ENCODE measurements at regions not wholly inside any gene's neighbourhood (a gene's known extent, or its start where the extent isn't known, plus 50 kb on each side); places are given as distances from the start of the nearest gene placed in this dataset.

DNA sequence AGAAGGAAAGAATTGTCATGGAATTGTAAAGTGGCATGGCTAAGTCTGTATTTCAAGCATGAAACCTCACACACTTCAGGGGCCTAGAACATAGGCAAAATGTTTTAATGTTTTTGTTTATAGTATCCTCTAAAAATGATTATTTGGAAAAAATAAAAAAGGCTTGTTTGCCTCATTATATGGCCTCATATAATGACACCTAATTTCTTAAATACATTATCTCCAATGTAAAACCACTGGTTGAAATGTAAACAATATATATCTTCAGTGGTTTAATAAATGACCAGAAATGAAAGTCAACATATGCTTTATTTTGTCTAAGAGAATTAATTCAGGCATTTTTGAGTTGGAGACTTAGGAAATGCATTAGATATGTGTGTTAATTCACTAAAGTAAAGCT is 1736.6 kb downstream of the EFNA5 start:
- no peaks in the 10 kb centered on the region for H3K9me3 ChIP-seq
- H3K36me3 ChIP-seq = no peaks in the 10 kb centered on the region
- TF ChIP-seq, protein P1, sequence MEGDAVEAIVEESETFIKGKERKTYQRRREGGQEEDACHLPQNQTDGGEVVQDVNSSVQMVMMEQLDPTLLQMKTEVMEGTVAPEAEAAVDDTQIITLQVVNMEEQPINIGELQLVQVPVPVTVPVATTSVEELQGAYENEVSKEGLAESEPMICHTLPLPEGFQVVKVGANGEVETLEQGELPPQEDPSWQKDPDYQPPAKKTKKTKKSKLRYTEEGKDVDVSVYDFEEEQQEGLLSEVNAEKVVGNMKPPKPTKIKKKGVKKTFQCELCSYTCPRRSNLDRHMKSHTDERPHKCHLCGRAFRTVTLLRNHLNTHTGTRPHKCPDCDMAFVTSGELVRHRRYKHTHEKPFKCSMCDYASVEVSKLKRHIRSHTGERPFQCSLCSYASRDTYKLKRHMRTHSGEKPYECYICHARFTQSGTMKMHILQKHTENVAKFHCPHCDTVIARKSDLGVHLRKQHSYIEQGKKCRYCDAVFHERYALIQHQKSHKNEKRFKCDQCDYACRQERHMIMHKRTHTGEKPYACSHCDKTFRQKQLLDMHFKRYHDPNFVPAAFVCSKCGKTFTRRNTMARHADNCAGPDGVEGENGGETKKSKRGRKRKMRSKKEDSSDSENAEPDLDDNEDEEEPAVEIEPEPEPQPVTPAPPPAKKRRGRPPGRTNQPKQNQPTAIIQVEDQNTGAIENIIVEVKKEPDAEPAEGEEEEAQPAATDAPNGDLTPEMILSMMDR (IDR thresholded peaks at IDR 0.05) = no peak
- no peak for TF ChIP-seq POLR2A (IDR thresholded peaks at IDR 0.05)
- no peaks in the 10 kb centered on the region for H3K27me3 ChIP-seq
- H3K27ac ChIP-seq = no peak overlapping the region
- ATAC-seq (no peak), DNase-seq (no peak)
- no peak overlapping the region for H3K4me3 ChIP-seq
- intact Hi-C loops (cut with DNase I) = no loop called here
- no peaks in the 10 kb centered on the region for H3K4me1 ChIP-seq

DNA sequence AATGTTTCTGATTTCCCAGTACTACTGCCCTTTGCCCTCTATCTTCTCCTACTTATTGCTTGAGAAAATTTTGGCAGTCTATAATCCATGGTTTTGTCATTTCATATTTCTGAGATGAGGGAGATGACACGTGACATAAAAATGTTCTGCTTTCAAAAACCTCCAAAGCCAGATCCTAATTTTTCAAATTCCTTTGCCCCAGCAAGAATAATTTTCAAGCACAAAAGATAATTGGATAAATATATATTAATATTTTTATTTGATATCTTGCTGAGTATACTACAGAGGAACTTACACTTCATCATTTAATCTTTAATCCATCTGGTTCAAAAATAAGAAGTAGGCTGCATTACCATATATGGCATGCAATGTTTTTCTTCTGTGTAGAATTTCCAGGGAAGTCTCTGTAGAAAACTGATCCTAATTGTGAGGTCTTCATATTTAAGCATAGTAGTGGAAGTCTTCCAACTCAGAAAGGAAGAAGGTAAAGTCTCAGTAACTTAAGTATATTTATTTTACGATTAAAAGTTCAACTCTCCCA is 1738.8 kb downstream of the EFNA5 start:
- no peak for ATAC-seq
- Histone ChIP-seq H3K27me3 (no peaks in the 10 kb centered on the region), H3K9me3 (no peaks in the 10 kb centered on the region), H3K4me3 (no peak overlapping the region), H3K36me3 (no peaks in the 10 kb centered on the region), H3K27ac (no peak overlapping the region), H3K4me1 (no peaks in the 10 kb centered on the region)
- intact Hi-C loops (cut with DNase I) = no loop called here
- TF ChIP-seq, protein P1 (IDR thresholded peaks at IDR 0.05) = no peak
- TF ChIP-seq POLR2A (IDR thresholded peaks at IDR 0.05) = no peak
- WGBS (ENCODE audit: insufficient coverage, low coverage, low lambda C conversion rate, missing lambda C conversion rate) = 43% methylated on average over 2 of the region's 2 CpGs
- DNase-seq = no peak

DNA sequence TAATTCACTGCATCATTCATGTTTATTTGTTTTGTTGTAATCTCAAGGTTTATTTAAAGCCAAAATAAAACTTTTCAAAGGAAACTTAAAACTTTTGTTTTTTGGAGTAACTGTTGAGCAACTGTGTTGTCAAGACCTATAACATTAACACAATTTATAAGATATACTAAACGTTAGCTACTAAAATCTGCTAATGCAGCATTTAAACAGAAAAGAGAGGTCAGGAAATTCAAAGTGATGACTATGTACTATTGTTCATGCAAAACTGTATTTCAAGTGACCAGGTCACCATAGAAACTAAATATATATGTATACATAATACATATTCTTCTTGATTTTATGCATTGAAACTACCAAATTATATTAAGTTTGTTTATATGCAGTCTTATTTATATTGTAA is 1740.9 kb downstream of the EFNA5 start:
- TF ChIP-seq POLR2A (IDR thresholded peaks at IDR 0.05) = no peak
- TF ChIP-seq, protein P1 (IDR thresholded peaks at IDR 0.05) = no peak
- Histone ChIP-seq H3K4me1 (no peaks in the 10 kb centered on the region), H3K9me3 (no peaks in the 10 kb centered on the region), H3K27ac (no peak overlapping the region), H3K36me3 (no peaks in the 10 kb centered on the region), H3K27me3 (no peaks in the 10 kb centered on the region), H3K4me3 (no peak overlapping the region)
- WGBS (ENCODE audit: insufficient coverage, low coverage, low lambda C conversion rate, missing lambda C conversion rate) = 11% methylated on average over 1 of the region's 1 CpG
- ATAC-seq (no peak), DNase-seq (no peak)
- intact Hi-C loops (cut with DNase I) = no loop called here

DNA sequence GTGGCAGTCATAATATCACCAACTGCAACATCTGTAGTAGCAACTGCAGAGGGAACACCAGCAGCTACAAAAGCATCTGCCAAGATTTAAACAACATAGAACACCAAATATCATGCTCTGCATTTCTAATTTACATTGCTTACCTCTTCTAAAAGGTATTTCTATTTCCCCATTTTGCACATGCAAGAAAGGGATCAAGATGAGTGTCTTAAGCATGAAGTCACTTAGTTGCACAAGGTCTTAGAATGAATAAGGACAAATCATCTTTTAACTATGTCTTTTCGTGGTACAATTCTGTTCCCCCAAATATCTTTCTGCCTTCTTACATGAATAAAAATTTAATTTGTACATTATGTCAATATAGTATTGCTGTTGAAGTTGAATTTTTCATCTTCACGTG is 1746.4 kb downstream of the EFNA5 start:
- Histone ChIP-seq H3K27ac (no peak overlapping the region), H3K4me1 (no peaks in the 10 kb centered on the region), H3K27me3 (no peaks in the 10 kb centered on the region), H3K36me3 (no peaks in the 10 kb centered on the region), H3K4me3 (no peak overlapping the region), H3K9me3 (no peaks in the 10 kb centered on the region)
- WGBS (ENCODE audit: insufficient coverage, low coverage, low lambda C conversion rate, missing lambda C conversion rate) = 32% methylated on average over 2 of the region's 2 CpGs
- ATAC-seq (no peak), DNase-seq (no peak)
- intact Hi-C loops (cut with DNase I) = no loop called here
- TF ChIP-seq POLR2A (IDR thresholded peaks at IDR 0.05) = no peak
- TF ChIP-seq, protein P1 (IDR thresholded peaks at IDR 0.05) = no peak

DNA sequence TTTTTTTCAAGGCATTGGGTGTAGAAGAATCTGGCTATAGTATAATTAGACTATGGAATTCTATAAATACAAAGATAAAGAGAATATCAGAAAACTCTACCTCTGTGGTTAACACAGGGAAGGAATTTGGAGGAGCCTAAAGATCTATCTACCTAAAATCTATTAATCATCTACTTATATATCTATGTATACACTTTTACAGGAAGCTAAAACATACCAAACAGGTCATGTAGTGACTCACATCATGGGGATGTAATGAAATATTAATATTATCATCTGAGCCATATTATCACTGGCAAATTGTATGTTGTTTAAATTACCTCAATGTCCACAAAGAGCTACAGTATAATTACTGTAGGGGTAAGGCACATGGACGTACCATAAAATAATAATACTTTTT is 1748.2 kb downstream of the EFNA5 start:
- no peaks in the 10 kb centered on the region for H3K27me3 ChIP-seq
- no peak for TF ChIP-seq POLR2A (IDR thresholded peaks at IDR 0.05)
- TF ChIP-seq, protein P1 (IDR thresholded peaks at IDR 0.05) = no peak
- WGBS (ENCODE audit: insufficient coverage, low coverage, low lambda C conversion rate, missing lambda C conversion rate) = 34% methylated on average over 1 of the region's 1 CpG
- no peak overlapping the region for H3K27ac ChIP-seq
- no peaks in the 10 kb centered on the region for H3K36me3 ChIP-seq
- ATAC-seq (no peak), DNase-seq (no peak)
- H3K4me1 ChIP-seq = no peaks in the 10 kb centered on the region
- no peak overlapping the region for H3K4me3 ChIP-seq
- no peaks in the 10 kb centered on the region for H3K9me3 ChIP-seq
- intact Hi-C loops (cut with DNase I) = no loop called here

Measured in right lobe of liver (tissue), 6 donors.